T-helper 17 cell (primary cell): ENCODE measurements at regions not wholly inside any gene's neighbourhood (a gene's known extent, or its start where the extent isn't known, plus 50 kb on each side); places are given as distances from the start of the nearest gene placed in this dataset.
A peak's percentile ranks its signal among the peaks of the same experiment; 100 is the strongest.

Source experiments
- ATAC-seq: fragments of 150-1000 bp; cut with Tn5 transposase; 2 replicates; pipeline ENCODE4 v1.10.0; 2021; ENCODE audit warnings: mild to moderate bottlenecking, moderate library complexity
- DNase-seq, 3 donors: peaks; one replicate each; pipeline versions ENCODE4 v3.0.0 to v3.0.0-alpha.2; 2020 to 2021
- H3K9me3 ChIP-seq: one replicate; pipeline ENCODE4 v1.7.0; 2013; ENCODE audit warnings: low read length, mild to moderate bottlenecking; ENCODE audit not compliant: control insufficient read depth, poor library complexity, severe bottlenecking
- H3K27ac Mint-ChIP-seq: one replicate; pipeline ENCODE4 v1.8.0; 2022; ENCODE audit warnings: mild to moderate bottlenecking, moderate library complexity, mixed read lengths
- H3K27me3 Mint-ChIP-seq: one replicate; pipeline ENCODE4 v1.8.0; 2022; ENCODE audit warnings: mixed read lengths
- H3K36me3 Mint-ChIP-seq: one replicate; pipeline ENCODE4 v1.8.0; 2022; ENCODE audit warnings: low read depth, mixed read lengths
- H3K4me1 Mint-ChIP-seq: one replicate; pipeline ENCODE4 v1.8.0; 2022; ENCODE audit warnings: mild to moderate bottlenecking, mixed read lengths
- H3K4me3 Mint-ChIP-seq: one replicate; pipeline ENCODE4 v1.8.0; 2022; ENCODE audit warnings: mild to moderate bottlenecking, moderate library complexity, mixed read lengths

- DNase-seq: no peak
- ATAC-seq: no peak
- Mint-ChIP-seq H3K27me3 (peaks cover 32% of the 10 kb centered on the region), H3K27ac (no peak overlapping the region), H3K4me1 (no peaks in the 10 kb centered on the region), H3K36me3 (no peaks in the 10 kb centered on the region), H3K4me3 (no peak overlapping the region)
- H3K9me3 ChIP-seq: no peaks in the 10 kb centered on the region
Observed at GRCh38 chr10:123552760-123553554, 113.2 kb upstream of the GPR26 start.

- Mint-ChIP-seq H3K27me3 (peaks cover 23% of the 10 kb centered on the region), H3K27ac (no peak overlapping the region), H3K36me3 (no peaks in the 10 kb centered on the region), H3K4me1 (no peaks in the 10 kb centered on the region), H3K4me3 (no peak overlapping the region)
- no peak for ATAC-seq
- no peak for DNase-seq
- H3K9me3 ChIP-seq: no peaks in the 10 kb centered on the region
Observed at GRCh38 chr10:123553810-123554430, 112.2 kb upstream of the GPR26 start.

- Mint-ChIP-seq H3K36me3 (peaks cover 2% of the 10 kb centered on the region), H3K4me3 (no peak overlapping the region), H3K27ac (no peak overlapping the region), H3K27me3 (peaks cover 27% of the 10 kb centered on the region), H3K4me1 (peaks cover 4% of the 10 kb centered on the region)
- DNase-seq (no peak), ATAC-seq (no peak)
- no peaks in the 10 kb centered on the region for H3K9me3 ChIP-seq
Observed at GRCh38 chr10:123554656-123555055, 111.5 kb upstream of the GPR26 start.

GRCh38 chr10:123555616-123556015 is 110.5 kb upstream of the GPR26 start:
- H3K4me1 Mint-ChIP-seq: peaks cover 5% of the 10 kb centered on the region
- no peaks in the 10 kb centered on the region for H3K9me3 ChIP-seq
- ATAC-seq (no peak), DNase-seq (no peak)
- peaks cover 36% of the 10 kb centered on the region for H3K27me3 Mint-ChIP-seq
- H3K36me3 Mint-ChIP-seq: peaks cover 2% of the 10 kb centered on the region
- H3K4me3 Mint-ChIP-seq: no peak overlapping the region
- H3K27ac Mint-ChIP-seq: no peak overlapping the region

DNA sequence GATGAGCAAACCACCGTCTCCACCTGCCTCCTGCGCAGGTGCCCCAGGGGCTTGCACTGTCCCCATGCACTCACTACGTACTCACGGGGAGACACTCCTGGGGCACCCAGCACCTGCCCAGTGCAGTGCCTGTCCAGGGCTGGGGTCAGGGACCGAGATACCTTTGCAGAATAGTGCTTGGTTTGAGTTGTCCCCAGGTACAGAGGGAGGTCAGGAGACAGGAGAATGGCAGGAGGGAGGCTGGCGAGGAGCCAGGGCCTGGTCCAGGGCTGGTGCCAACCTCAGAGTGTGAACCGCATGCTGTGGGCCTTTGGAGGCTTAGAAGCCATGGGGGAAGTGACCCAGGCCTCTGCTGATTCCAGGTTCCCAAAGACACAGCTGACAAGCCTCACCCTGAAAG is 110.1 kb upstream of the GPR26 start:
- peaks cover 2% of the 10 kb centered on the region for H3K36me3 Mint-ChIP-seq
- H3K4me3 Mint-ChIP-seq: no peak overlapping the region
- H3K27me3 Mint-ChIP-seq: peaks cover 36% of the 10 kb centered on the region
- no peak for ATAC-seq
- no peak for DNase-seq
- H3K9me3 ChIP-seq: no peaks in the 10 kb centered on the region
- peaks cover 5% of the 10 kb centered on the region for H3K4me1 Mint-ChIP-seq
- H3K27ac Mint-ChIP-seq: no peak overlapping the region

GRCh38 chr10:123556736-123557135 is 109.4 kb upstream of the GPR26 start:
- H3K9me3 ChIP-seq: no peaks in the 10 kb centered on the region
- DNase-seq: no peak
- ATAC-seq: no peak
- Mint-ChIP-seq H3K4me3 (no peak overlapping the region), H3K4me1 (peaks cover 5% of the 10 kb centered on the region), H3K27me3 (peaks cover 34% of the 10 kb centered on the region), H3K27ac (no peak overlapping the region), H3K36me3 (peaks cover 2% of the 10 kb centered on the region)

- no peaks in the 10 kb centered on the region for H3K9me3 ChIP-seq
- Mint-ChIP-seq H3K27ac (peak overlapping the region; percentile 24), H3K36me3 (peaks cover 2% of the 10 kb centered on the region), H3K4me3 (no peak overlapping the region), H3K27me3 (peaks cover 41% of the 10 kb centered on the region), H3K4me1 (peaks cover 5% of the 10 kb centered on the region)
- DNase-seq: no peak
- no peak for ATAC-seq
Observed at GRCh38 chr10:123557366-123558108, 108.6 kb upstream of the GPR26 start.

- Mint-ChIP-seq H3K27ac (no peak overlapping the region), H3K4me3 (no peak overlapping the region), H3K4me1 (peaks cover 5% of the 10 kb centered on the region), H3K27me3 (peaks cover 45% of the 10 kb centered on the region), H3K36me3 (peaks cover 2% of the 10 kb centered on the region)
- DNase-seq (no peak), ATAC-seq (no peak)
- no peaks in the 10 kb centered on the region for H3K9me3 ChIP-seq
Observed at GRCh38 chr10:123558651-123559050, 107.5 kb upstream of the GPR26 start.

DNA sequence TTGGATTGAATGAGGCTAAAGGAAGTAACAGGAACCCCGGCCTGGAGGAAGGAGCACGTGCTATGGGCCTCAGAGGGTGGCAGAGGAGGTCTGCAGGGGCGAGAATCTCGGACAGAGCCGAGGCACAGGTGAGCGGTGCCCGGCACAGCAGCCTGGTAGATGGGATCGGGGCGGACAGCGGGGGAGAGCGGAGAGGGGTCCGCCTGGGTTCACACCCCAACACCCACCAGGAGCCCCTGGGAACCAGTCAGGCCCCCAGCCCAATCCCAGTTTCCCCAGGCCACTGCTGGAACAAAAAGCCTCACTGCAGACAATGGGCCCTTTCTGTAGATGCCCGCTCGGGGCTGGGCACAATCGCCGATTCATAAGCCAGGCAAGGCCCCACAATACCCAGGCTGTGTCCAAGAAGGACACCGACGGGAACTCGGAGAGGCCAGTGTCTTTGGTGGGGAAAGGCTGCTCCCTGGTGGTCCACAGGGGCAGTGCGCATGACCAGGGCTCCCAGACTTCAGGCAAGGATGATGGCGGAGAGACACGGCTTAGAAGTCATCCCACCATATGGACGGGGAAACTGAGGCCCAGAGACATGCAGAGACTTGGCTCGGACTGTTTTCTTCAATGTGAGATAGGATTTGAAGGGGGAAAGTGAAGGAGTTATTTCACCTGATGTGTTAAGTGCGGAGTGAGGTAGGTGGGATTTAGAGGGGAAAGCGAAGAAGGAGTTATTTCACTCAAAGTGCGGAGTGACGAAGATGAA is 106.9 kb upstream of the GPR26 start:
- H3K9me3 ChIP-seq: no peaks in the 10 kb centered on the region
- Mint-ChIP-seq H3K27ac (peak overlapping the region; percentile 45), H3K4me3 (peak overlapping the region; percentile 25), H3K4me1 (peaks cover 5% of the 10 kb centered on the region), H3K27me3 (peaks cover 45% of the 10 kb centered on the region), H3K36me3 (peaks cover 2% of the 10 kb centered on the region)
- DNase-seq (peak; percentile 47 to 56 (median 53)), ATAC-seq (peak; percentile 64)

GRCh38 chr10:123559823-123560092 is 106.4 kb upstream of the GPR26 start:
- DNase-seq: no peak
- peaks cover 2% of the 10 kb centered on the region for H3K36me3 Mint-ChIP-seq
- H3K27ac Mint-ChIP-seq: no peak overlapping the region

DNA sequence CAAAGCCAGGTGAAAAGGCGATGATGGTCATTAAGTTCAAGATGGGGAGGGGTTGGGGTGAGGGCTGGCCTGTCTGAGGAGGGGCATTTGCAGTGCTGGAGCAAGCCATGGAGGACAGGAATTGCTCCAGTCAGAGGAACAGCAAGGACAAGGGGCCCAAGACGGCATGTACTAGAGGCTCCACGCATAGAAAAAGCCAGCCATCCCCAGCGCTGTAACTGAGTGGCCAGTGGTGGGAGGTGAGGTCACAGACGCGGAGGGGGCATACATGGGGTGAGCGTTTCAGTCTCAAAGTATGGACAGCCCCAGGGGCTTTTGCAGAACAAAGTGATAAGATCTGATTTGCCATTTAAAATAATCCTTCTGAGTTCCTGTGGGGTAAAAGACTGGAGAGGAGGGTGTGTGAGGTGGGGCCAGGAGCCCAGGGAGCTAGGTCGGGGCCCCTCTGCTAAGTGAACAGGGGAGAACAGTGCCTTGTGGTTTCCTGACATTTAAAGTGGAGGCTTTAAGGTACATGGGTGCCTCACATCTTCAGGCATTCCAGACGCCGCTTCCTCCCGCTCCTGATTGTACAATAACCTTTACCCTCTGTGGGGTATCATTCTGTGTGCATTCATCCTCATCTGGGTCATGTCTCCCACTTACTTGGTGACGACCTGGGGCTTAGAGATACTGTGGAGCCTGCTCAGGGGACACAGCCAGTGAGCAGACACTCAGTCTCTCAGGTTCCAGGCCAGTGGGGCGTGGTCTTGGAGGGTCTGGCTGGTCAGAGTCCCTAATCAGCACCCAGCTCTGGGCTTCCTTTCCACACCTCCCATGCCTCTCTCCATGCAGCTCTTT is 105.6 kb upstream of the GPR26 start:
- Mint-ChIP-seq H3K4me3 (no peak overlapping the region), H3K27me3 (peaks cover 49% of the 10 kb centered on the region), H3K27ac (no peak overlapping the region), H3K4me1 (peaks cover 5% of the 10 kb centered on the region), H3K36me3 (peaks cover 2% of the 10 kb centered on the region)
- no peak for DNase-seq
- ATAC-seq: no peak
- no peaks in the 10 kb centered on the region for H3K9me3 ChIP-seq

More at GRCh38 chr10:123559823-123560092, 106.4 kb upstream of the GPR26 start:
- H3K4me3 Mint-ChIP-seq: no peak overlapping the region
- peaks cover 49% of the 10 kb centered on the region for H3K27me3 Mint-ChIP-seq
- H3K4me1 Mint-ChIP-seq: peaks cover 5% of the 10 kb centered on the region
- no peak for ATAC-seq
- H3K9me3 ChIP-seq: no peaks in the 10 kb centered on the region

- peaks cover 46% of the 10 kb centered on the region for H3K27me3 Mint-ChIP-seq
- no peak overlapping the region for H3K27ac Mint-ChIP-seq
- peaks cover 5% of the 10 kb centered on the region for H3K4me1 Mint-ChIP-seq
- no peak for ATAC-seq
- no peak overlapping the region for H3K4me3 Mint-ChIP-seq
- H3K9me3 ChIP-seq: no peaks in the 10 kb centered on the region
- peaks cover 2% of the 10 kb centered on the region for H3K36me3 Mint-ChIP-seq
- DNase-seq: no peak
Observed at GRCh38 chr10:123561141-123561440, 105.1 kb upstream of the GPR26 start.
